Glutamatergic neuron (in vitro differentiated cells): ENCODE measurements at regions not wholly inside any gene's neighbourhood (a gene's known extent, or its start where the extent isn't known, plus 50 kb on each side); places are given as distances from the start of the nearest gene placed in this dataset.
"Not testable (repeated sequence)": the region's sequence is repeated elsewhere in the genome, so short reads cannot be mapped to it uniquely, and the experiment has no call there.

ENCODE experiments used
- DNase-seq: peaks from one replicate; pipeline ENCODE4 v3.0.0; 2022
- H3K27ac Mint-ChIP-seq: one replicate; pipeline ENCODE4 v1.8.0; 2020; ENCODE audit warnings: mild to moderate bottlenecking, mixed read lengths, inconsistent platforms; ENCODE audit not compliant: unreplicated experiment
- H3K27me3 Mint-ChIP-seq: one replicate; pipeline ENCODE4 v1.8.0; 2020; ENCODE audit warnings: mild to moderate bottlenecking, moderate library complexity, mixed read lengths, inconsistent platforms; ENCODE audit not compliant: unreplicated experiment
- H3K36me3 Mint-ChIP-seq: one replicate; pipeline ENCODE4 v1.8.0; 2020; ENCODE audit warnings: mild to moderate bottlenecking, mixed read lengths, inconsistent platforms; ENCODE audit not compliant: unreplicated experiment
- H3K4me1 Mint-ChIP-seq: one replicate; pipeline ENCODE4 v1.8.0; 2020; ENCODE audit warnings: mild to moderate bottlenecking, low read depth, mixed read lengths, inconsistent platforms; ENCODE audit not compliant: unreplicated experiment
- H3K4me3 Mint-ChIP-seq: one replicate; pipeline ENCODE4 v1.8.0; 2020; ENCODE audit warnings: mild to moderate bottlenecking, mixed read lengths, inconsistent platforms; ENCODE audit not compliant: unreplicated experiment
- H3K9me3 Mint-ChIP-seq: one replicate; pipeline ENCODE4 v1.8.0; 2020; ENCODE audit warnings: mild to moderate bottlenecking, moderate library complexity, mixed read lengths, inconsistent platforms; ENCODE audit not compliant: unreplicated experiment
- TF ChIP-seq, protein P1 (sequence below): fragments of 200-600 bp; sonication (generic); IDR thresholded peaks from one replicate; pipeline ENCODE4 v1.5.0; 2021; ENCODE audit not compliant: partially characterized antibody, unreplicated experiment

DNA sequence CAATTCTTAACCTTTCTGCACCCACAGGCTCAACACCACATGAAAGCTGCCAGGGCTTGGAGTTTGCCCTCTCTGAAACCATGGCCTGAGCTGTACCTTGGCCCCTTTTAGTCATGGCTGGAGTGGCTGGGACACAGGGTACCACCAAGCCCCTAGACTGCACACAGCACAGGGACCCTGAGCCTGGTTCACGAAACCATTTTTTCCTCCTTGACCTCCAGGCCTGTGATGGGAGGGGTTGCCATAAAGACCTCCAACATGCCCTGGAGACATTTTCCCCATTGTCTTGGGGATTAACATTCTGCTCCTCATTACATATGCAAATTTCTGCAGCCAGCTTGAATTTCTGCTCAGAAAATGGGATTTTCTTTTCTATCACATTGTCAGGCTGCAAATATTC is 113.4 kb downstream of the XPNPEP1 start:
- H3K9me3 Mint-ChIP-seq, DNase-seq, H3K4me3 Mint-ChIP-seq, H3K27ac Mint-ChIP-seq, H3K4me1 Mint-ChIP-seq, H3K36me3 Mint-ChIP-seq, H3K27me3 Mint-ChIP-seq: not testable (repeated sequence)

DNA sequence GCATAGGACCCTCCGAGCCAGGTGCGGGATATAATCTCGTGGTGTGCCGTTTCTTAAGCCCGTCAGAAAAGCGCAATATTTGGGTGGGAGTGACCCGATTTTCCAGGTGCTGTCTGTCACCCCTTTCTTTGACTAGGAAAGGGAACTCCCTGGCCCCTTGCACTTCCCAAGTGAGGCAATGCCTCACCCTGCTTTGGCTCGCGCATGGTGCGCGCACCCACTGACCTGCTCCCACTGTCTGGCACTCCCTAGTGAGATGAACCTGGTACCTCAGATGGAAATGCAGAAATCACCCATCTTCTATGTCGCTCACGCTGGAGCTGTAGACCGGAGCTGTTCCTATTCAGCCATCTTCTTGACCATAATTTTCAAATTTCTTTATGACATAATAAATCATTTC is 122.1 kb downstream of the XPNPEP1 start:
- H3K36me3 Mint-ChIP-seq, H3K27ac Mint-ChIP-seq, H3K4me3 Mint-ChIP-seq, H3K9me3 Mint-ChIP-seq, DNase-seq, H3K4me1 Mint-ChIP-seq, H3K27me3 Mint-ChIP-seq: not testable (repeated sequence)

DNA sequence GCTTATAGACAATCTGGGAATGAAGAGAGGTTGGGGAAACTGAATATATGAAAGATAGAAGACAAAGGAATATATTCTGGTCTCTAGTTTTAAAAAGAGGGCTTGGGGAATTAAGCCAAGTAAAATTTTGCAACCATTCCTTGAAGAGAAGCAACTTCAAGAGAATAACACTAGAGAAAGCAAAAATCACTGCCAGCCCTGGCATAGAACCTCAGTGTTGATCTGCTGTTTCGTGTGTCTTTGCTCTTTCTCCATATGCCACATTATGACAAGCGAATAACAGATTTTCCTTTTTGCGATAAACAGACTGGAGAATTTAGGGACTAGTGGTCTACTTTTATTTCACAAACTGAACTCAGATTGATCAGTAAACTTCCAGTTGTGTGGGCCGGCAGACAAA is 132.7 kb downstream of the XPNPEP1 start:
- H3K4me1 Mint-ChIP-seq: no peaks in the 10 kb centered on the region
- TF ChIP-seq, protein P1, sequence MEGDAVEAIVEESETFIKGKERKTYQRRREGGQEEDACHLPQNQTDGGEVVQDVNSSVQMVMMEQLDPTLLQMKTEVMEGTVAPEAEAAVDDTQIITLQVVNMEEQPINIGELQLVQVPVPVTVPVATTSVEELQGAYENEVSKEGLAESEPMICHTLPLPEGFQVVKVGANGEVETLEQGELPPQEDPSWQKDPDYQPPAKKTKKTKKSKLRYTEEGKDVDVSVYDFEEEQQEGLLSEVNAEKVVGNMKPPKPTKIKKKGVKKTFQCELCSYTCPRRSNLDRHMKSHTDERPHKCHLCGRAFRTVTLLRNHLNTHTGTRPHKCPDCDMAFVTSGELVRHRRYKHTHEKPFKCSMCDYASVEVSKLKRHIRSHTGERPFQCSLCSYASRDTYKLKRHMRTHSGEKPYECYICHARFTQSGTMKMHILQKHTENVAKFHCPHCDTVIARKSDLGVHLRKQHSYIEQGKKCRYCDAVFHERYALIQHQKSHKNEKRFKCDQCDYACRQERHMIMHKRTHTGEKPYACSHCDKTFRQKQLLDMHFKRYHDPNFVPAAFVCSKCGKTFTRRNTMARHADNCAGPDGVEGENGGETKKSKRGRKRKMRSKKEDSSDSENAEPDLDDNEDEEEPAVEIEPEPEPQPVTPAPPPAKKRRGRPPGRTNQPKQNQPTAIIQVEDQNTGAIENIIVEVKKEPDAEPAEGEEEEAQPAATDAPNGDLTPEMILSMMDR: no peak
- H3K9me3 Mint-ChIP-seq: peaks cover 1% of the 10 kb centered on the region
- H3K36me3 Mint-ChIP-seq: peaks cover 7% of the 10 kb centered on the region
- H3K27ac Mint-ChIP-seq: no peak overlapping the region
- H3K4me3 Mint-ChIP-seq: no peak overlapping the region
- no peak for DNase-seq
- H3K27me3 Mint-ChIP-seq: no peaks in the 10 kb centered on the region

DNA sequence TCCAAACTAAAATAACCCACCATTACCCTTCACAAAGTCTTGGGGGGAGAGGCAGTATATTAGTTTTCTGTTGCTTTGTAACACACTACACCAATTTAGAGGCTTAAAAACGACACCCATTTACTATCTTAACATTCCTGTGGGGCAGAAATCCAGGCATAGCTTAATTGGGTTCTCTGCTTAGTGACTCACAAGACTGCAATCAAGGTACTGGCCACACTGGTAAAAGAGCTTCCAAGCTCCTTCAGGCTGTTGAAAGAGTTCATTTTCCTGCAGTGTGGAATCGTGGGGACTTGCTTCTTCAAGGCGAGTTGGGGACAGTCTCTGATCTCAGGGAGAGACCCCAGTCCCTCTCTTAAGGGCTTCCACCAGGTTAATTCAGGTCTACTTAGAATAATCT is 139.1 kb downstream of the XPNPEP1 start:
- H3K4me3 Mint-ChIP-seq: no peak overlapping the region
- no peak for DNase-seq
- H3K4me1 Mint-ChIP-seq: no peaks in the 10 kb centered on the region
- TF ChIP-seq, protein P1: no peak
- no peaks in the 10 kb centered on the region for H3K36me3 Mint-ChIP-seq
- H3K9me3 Mint-ChIP-seq: no peaks in the 10 kb centered on the region
- H3K27ac Mint-ChIP-seq: no peak overlapping the region
- no peaks in the 10 kb centered on the region for H3K27me3 Mint-ChIP-seq

DNA sequence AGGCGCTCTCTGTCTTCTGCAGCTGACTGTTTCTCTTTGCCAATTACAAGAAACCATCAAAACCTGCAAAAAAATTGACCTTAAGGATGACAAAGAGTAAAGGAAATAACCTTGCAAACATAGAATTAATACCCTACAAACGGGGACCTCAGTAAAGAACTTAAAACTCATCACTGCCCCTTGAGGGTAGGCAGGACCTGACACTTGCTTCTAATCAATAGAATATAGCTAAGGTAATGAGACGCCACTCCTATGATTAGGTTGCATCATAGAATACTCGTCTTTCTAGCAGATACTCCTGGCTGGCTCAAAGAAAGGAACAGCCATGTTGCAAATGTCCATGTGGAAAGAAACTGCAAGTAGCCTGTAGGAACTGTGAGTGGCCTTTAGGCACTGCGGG is 140.0 kb downstream of the XPNPEP1 start:
- Mint-ChIP-seq H3K36me3 (no peaks in the 10 kb centered on the region), H3K9me3 (no peaks in the 10 kb centered on the region), H3K4me1 (no peaks in the 10 kb centered on the region), H3K27me3 (no peaks in the 10 kb centered on the region), H3K27ac (no peak overlapping the region), H3K4me3 (no peak overlapping the region)
- DNase-seq: no peak
- TF ChIP-seq, protein P1: no peak

DNA sequence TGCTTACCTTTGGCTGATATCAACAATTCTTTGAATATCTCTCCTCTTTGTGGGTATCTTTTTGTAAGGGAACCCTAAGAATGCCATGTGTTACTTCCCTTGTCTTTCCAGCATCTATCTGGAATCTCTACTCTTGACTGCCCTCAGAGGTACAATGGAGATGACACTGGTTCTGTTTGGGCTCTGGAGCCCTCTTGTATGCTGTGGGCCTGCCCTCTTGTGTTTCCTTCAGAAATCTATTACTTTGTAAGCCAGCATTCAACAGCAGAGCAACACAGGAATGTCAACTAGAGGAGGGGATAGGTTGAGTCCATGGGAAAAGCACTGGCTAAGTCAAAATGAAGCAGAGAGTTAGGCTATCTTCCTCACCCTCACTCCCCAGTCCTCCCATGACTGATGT is 142.3 kb downstream of the XPNPEP1 start:
- Mint-ChIP-seq H3K27ac (no peak overlapping the region), H3K9me3 (no peaks in the 10 kb centered on the region), H3K36me3 (no peaks in the 10 kb centered on the region), H3K4me1 (no peaks in the 10 kb centered on the region), H3K4me3 (no peak overlapping the region), H3K27me3 (no peaks in the 10 kb centered on the region)
- no peak for DNase-seq
- TF ChIP-seq, protein P1: no peak
